Body of pancreas (tissue), 4 donors: ENCODE measurements at regions not wholly inside any gene's neighbourhood (a gene's known extent, or its start where the extent isn't known, plus 50 kb on each side); places are given as distances from the start of the nearest gene placed in this dataset.

Experiments
- ATAC-seq: fragments of 150-250 bp; one replicate; pipeline ENCODE4 v1.9.1; 2016
- DNase-seq, 4 donors: peaks; one replicate each; pipeline ENCODE4 v3.0.0-alpha.2; 2019
- H3K27ac ChIP-seq, 4 donors: fragments of 200-600 bp; sonication (generic); 1 replicate in 3 of 4; 2 replicates in 1 of 4; pipeline versions ENCODE4 v1.5.1 to v1.6.1; 2016 to 2019; ENCODE audit warnings: mild to moderate bottlenecking in 1 of 4, mixed read lengths in 1 of 4, moderate library complexity in 1 of 4
- H3K27me3 ChIP-seq, 2 donors: fragments of 200-600 bp; sonication (generic); one replicate each; pipeline ENCODE4 v1.6.0; 2016; ENCODE audit warnings: mild to moderate bottlenecking in 1 of 2
- H3K36me3 ChIP-seq, 2 donors: fragments of 200-600 bp; sonication (generic); replicated peaks in 1 of 2; 2 replicates each; pipeline ENCODE4 v1.5.1; 2016; ENCODE audit warnings: low read depth in 2 of 2; ENCODE audit not compliant: insufficient read depth in 1 of 2
- H3K4me1 ChIP-seq: fragments of 200-600 bp; sonication (generic); one replicate; pipeline ENCODE4 v1.6.0; 2016
- H3K4me3 ChIP-seq, 2 donors: fragments of 200-600 bp; sonication (generic); 1 replicate in 1 of 2; 2 replicates in 1 of 2; pipeline ENCODE4 v1.5.1; 2016 to 2019
- H3K9me3 ChIP-seq, 3 donors: fragments of 200-600 bp; sonication (generic); 1 replicate in 2 of 3; 2 replicates in 1 of 3; pipeline ENCODE4 v1.5.1; 2016
- POLR2A ChIP-seq, 3 donors: fragments of 450-650 bp; IDR thresholded peaks; one replicate each; pipeline ENCODE4 v1.6.1; 2016; ENCODE audit warnings: antibody characterized with exemption in 3 of 3, mild to moderate bottlenecking in 2 of 3
- WGBS, 2 donors: methylation state at CpG; one replicate each; pipeline ENCODE4 v1.1.5; 2017; 5-methylcytosine and 5-hydroxymethylcytosine counted together
- intact Hi-C: fragments of 100-400 bp; cut with DNase I; formaldehyde crosslinking; loops from one replicate; pipeline ENCODE4 v1.15.1; 2023
- TF ChIP-seq, protein P1 (sequence below), 7 experiments: fragments of 450-650 bp in 4 of 7; fragments of 200-600 bp in 3 of 7; sonication (generic) in 3 of 7; IDR thresholded peaks; one replicate each; pipeline ENCODE4 v1.5.1; 2016 to 2019; ENCODE audit warnings: antibody characterized with exemption in 7 of 7

DNA sequence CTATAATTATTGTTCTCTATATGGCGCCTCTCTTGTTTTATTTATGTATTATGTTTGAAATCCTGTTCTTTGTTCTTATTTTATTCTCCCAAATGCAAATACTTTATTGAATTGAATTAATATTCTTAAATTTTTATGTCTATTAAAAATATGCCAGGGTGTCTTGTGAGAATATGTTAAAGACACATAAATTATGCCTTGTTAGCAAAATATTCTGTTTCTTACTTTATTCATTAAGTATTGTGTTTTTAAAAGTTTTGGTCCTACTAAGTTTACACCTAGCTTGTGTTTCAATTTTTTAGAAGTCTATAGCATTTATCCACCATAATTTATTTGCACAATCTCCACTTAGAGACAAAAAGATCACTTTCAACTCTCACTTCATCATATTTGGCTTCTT, 741.5 kb upstream of the SLC39A10 start:
- intact Hi-C loops: no loop called here
- no peaks in the 10 kb centered on the region for H3K36me3 ChIP-seq
- no peak overlapping the region for H3K4me3 ChIP-seq
- H3K27ac ChIP-seq: no peak overlapping the region
- H3K27me3 ChIP-seq: no peaks in the 10 kb centered on the region
- TF ChIP-seq, protein P1, sequence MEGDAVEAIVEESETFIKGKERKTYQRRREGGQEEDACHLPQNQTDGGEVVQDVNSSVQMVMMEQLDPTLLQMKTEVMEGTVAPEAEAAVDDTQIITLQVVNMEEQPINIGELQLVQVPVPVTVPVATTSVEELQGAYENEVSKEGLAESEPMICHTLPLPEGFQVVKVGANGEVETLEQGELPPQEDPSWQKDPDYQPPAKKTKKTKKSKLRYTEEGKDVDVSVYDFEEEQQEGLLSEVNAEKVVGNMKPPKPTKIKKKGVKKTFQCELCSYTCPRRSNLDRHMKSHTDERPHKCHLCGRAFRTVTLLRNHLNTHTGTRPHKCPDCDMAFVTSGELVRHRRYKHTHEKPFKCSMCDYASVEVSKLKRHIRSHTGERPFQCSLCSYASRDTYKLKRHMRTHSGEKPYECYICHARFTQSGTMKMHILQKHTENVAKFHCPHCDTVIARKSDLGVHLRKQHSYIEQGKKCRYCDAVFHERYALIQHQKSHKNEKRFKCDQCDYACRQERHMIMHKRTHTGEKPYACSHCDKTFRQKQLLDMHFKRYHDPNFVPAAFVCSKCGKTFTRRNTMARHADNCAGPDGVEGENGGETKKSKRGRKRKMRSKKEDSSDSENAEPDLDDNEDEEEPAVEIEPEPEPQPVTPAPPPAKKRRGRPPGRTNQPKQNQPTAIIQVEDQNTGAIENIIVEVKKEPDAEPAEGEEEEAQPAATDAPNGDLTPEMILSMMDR (IDR thresholded peaks at IDR 0.05): no peak
- TF ChIP-seq POLR2A (IDR thresholded peaks at IDR 0.05): no peak
- ATAC-seq: no peak
- no peak for DNase-seq
- H3K9me3 ChIP-seq: no peaks in the 10 kb centered on the region
- WGBS, 2 donors: 57 to 62% methylated on average over 1 of the region's 1 CpG
- no peaks in the 10 kb centered on the region for H3K4me1 ChIP-seq

- no peak overlapping the region for H3K4me3 ChIP-seq
- H3K27ac ChIP-seq: no peak overlapping the region
- DNase-seq (no peak), ATAC-seq (no peak)
- H3K36me3 ChIP-seq: no peaks in the 10 kb centered on the region
- intact Hi-C loops: no loop called here
- H3K27me3 ChIP-seq: no peaks in the 10 kb centered on the region
- H3K9me3 ChIP-seq: no peaks in the 10 kb centered on the region
- no peaks in the 10 kb centered on the region for H3K4me1 ChIP-seq
- WGBS, 2 donors: 45 to 47% methylated on average over 4 of the region's 4 CpGs
- TF ChIP-seq POLR2A (IDR thresholded peaks at IDR 0.05): no peak
- TF ChIP-seq, protein P1 (IDR thresholded peaks at IDR 0.05): no peak
These were observed 749.5 kb upstream of the SLC39A10 start for GRCh38 chr2:194907569-194907968.

DNA sequence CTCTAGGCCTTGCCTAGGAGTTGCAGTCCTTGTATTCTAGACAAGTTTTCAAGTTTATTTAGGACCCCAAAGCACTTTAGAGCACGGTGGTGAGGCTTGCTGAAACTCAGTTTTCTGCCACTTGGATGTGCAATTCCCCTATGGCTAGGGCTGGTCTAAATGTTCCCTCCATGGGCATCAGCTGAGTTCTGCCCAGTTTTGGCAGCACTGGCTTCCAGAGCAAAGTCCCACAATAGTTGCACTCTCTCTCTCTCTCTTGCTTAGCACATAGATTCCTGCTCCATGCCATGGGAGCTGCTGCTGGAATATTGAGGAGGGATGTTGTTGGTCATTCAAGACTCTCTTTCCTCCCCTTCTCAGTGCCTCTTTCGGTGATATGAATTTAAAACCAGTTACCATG, 760.2 kb upstream of the SLC39A10 start:
- ATAC-seq (no peak), DNase-seq (no peak)
- Histone ChIP-seq H3K4me3 (no peak overlapping the region), H3K27ac (no peak overlapping the region), H3K9me3 (no peaks in the 10 kb centered on the region), H3K4me1 (no peaks in the 10 kb centered on the region), H3K36me3 (no peaks in the 10 kb centered on the region), H3K27me3 (no peaks in the 10 kb centered on the region)
- TF ChIP-seq, protein P1 (IDR thresholded peaks at IDR 0.05): no peak
- 53 to 60% methylated on average over 2 of the region's 2 CpGs for WGBS, 2 donors
- intact Hi-C loops: no loop called here

DNA sequence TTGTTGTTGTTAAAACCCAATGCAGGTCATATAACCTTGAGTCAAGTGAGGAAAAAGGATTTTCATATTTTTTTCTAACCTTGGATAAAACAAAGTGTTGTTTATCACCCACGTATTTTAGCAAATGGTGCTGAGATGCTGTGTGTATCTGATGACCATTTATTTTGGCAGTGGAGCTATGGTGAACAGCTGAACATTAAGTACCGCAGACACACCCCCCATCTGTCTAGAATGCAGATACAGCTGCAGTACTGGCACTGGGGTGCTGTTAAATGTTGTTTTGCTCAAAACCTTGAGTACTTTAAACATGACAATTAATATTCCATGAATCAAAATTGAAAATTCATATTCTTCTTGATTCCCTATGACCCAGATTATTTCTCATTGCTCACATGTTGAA, 773.3 kb upstream of the SLC39A10 start:
- no peaks in the 10 kb centered on the region for H3K36me3 ChIP-seq
- H3K27me3 ChIP-seq: no peaks in the 10 kb centered on the region
- DNase-seq (no peak), ATAC-seq (no peak)
- WGBS, 2 donors: 46 to 59% methylated on average over 2 of the region's 2 CpGs
- no peaks in the 10 kb centered on the region for H3K4me1 ChIP-seq
- H3K4me3 ChIP-seq: no peak overlapping the region
- TF ChIP-seq POLR2A (IDR thresholded peaks at IDR 0.05): no peak
- TF ChIP-seq, protein P1 (IDR thresholded peaks at IDR 0.05): no peak
- intact Hi-C loops: no loop called here
- no peak overlapping the region for H3K27ac ChIP-seq
- no peaks in the 10 kb centered on the region for H3K9me3 ChIP-seq

DNA sequence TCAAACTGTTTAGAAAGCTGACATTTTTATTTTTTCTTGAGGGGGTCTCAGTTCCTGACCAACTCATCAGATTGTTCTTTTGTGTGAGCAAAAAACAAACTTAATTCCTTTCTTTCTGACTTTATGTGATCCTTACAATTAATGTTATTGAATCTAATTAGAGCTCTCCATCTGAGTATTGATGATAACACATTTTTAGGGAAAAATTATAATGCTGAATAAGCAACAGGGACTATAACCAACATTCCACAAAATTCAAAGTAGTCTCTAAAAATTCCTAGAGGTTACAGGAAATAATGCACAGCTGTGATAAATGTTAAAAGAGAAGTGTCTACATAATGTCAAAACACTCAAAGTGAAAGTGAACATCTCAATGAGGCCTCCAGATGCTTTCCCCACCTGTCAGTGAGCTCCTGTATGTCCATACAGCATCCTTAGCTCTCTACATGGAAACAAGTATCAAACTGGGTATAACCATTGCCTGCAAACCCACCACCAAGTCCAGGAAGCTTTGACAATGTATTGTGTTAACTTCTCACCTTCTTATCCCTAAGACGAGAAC, 786.0 kb upstream of the SLC39A10 start:
- Histone ChIP-seq H3K9me3 (no peaks in the 10 kb centered on the region), H3K4me1 (peaks cover 5% of the 10 kb centered on the region), H3K36me3 (no peaks in the 10 kb centered on the region), H3K27me3 (no peaks in the 10 kb centered on the region), H3K27ac (no peak overlapping the region), H3K4me3 (no peak overlapping the region)
- intact Hi-C loops: no loop called here
- TF ChIP-seq POLR2A (IDR thresholded peaks at IDR 0.05): no peak
- TF ChIP-seq, protein P1 (IDR thresholded peaks at IDR 0.05): no peak
- no peak for ATAC-seq
- 84 to 89% methylated on average over 1 of the region's 1 CpG for WGBS, 2 donors
- no peak for DNase-seq
